WTC11 (cell line): ENCODE measurements at regions not wholly inside any gene's neighbourhood (a gene's known extent, or its start where the extent isn't known, plus 50 kb on each side); places are given as distances from the start of the nearest gene placed in this dataset.

ENCODE experiments used
- ATAC-seq: fragments of 200-7000 bp; cut with Tn5 transposase; 2 replicates; pipeline ENCODE4 v1.10.0; 2021; ENCODE audit warnings: mild to moderate bottlenecking, moderate library complexity
- CTCF ChIA-PET: fragments of 300-600 bp; sonication (Branson Sonifier 250); formaldehyde crosslinking; loops from one replicate; lab custom pipeline; 2021; ENCODE audit warnings: antibody characterized with exemption; lab: Charles Lee
- POLR2A ChIA-PET: fragments of 350-600 bp; sonication (Branson Sonifier 250); formaldehyde crosslinking; loops from one replicate; lab custom pipeline; 2021; ENCODE audit warnings: antibody characterized with exemption; lab: Charles Lee
- DNase-seq: peaks from one replicate; pipeline ENCODE4 v3.0.0; 2021; ENCODE audit warnings: low spot score
- H3K27ac Mint-ChIP-seq: 2 replicates; pipeline ENCODE4 v1.8.0; 2021; ENCODE audit warnings: mixed read lengths
- H3K27me3 Mint-ChIP-seq: 2 replicates; pipeline ENCODE4 v1.8.0; 2021; ENCODE audit warnings: low read depth, mild to moderate bottlenecking, moderate library complexity, mixed read lengths
- H3K36me3 Mint-ChIP-seq: 2 replicates; pipeline ENCODE4 v1.8.0; 2021; ENCODE audit warnings: mixed read lengths
- H3K4me1 Mint-ChIP-seq: 2 replicates; pipeline ENCODE4 v1.8.0; 2022; ENCODE audit warnings: mixed read lengths
- H3K4me3 Mint-ChIP-seq: 2 replicates; pipeline ENCODE4 v1.8.0; 2021; ENCODE audit warnings: mild to moderate bottlenecking, moderate library complexity, mixed read lengths
- H3K9me3 Mint-ChIP-seq: 2 replicates; pipeline ENCODE4 v1.8.0; 2021; ENCODE audit warnings: mixed read lengths
- GTF2I ChIP-seq: fragments of 250-450 bp; sonication (Bioruptor Pico); conservative IDR thresholded peaks from 2 replicates; pipeline ENCODE4 v1.4.0; 2021; ENCODE audit warnings: mild to moderate bottlenecking
- KAT7 ChIP-seq: sonication (generic); formaldehyde crosslinking; IDR thresholded peaks from 2 replicates; pipeline ENCODE4 v1.8.1; 2023; ENCODE audit warnings: missing genetic modification reagents, mild to moderate bottlenecking, borderline replicate concordance
- MXD4 ChIP-seq: fragments of 250-450 bp; sonication (Bioruptor Pico); IDR thresholded peaks from 2 replicates; pipeline ENCODE4 v1.8.0; 2021; ENCODE audit warnings: mild to moderate bottlenecking, moderate library complexity, borderline replicate concordance
- NFATC4 ChIP-seq: fragments of 250-450 bp; sonication (Bioruptor Pico); IDR thresholded peaks from 2 replicates; pipeline ENCODE4 v1.9.0; 2021; ENCODE audit warnings: mild to moderate bottlenecking
- NR3C1 ChIP-seq: sonication (generic); formaldehyde crosslinking; conservative IDR thresholded peaks from 2 replicates; pipeline ENCODE4 v1.8.1; 2023; ENCODE audit warnings: low read depth, mild to moderate bottlenecking, missing genetic modification reagents
- RELA ChIP-seq: sonication (generic); formaldehyde crosslinking; IDR thresholded peaks from 2 replicates; pipeline ENCODE4 v1.8.1; 2022; ENCODE audit warnings: missing genetic modification reagents, mild to moderate bottlenecking, borderline replicate concordance
- SOX15 ChIP-seq: fragments of 250-450 bp; sonication (Bioruptor Pico); IDR thresholded peaks from 2 replicates; pipeline ENCODE4 v1.9.0; 2021; ENCODE audit warnings: mild to moderate bottlenecking
- TCF7 ChIP-seq: sonication (generic); formaldehyde crosslinking; IDR thresholded peaks from 2 replicates; pipeline ENCODE4 v1.8.0; 2022; ENCODE audit warnings: mild to moderate bottlenecking, low read depth, missing genetic modification reagents, moderate library complexity
- ZNF263 ChIP-seq: sonication (generic); formaldehyde crosslinking; IDR thresholded peaks from 2 replicates; pipeline ENCODE4 v1.8.1; 2022; ENCODE audit warnings: low read depth, mild to moderate bottlenecking, moderate library complexity, missing genetic modification reagents
- TF ChIP-seq, protein P1 (sequence below): sonication (generic); formaldehyde crosslinking; IDR thresholded peaks from 2 replicates; pipeline ENCODE4 v1.8.0; 2023; ENCODE audit warnings: mild to moderate bottlenecking, missing genetic modification reagents
- TF ChIP-seq, protein P2 (sequence below): sonication (generic); formaldehyde crosslinking; IDR thresholded peaks from 2 replicates; pipeline ENCODE4 v1.8.0; 2022; ENCODE audit warnings: mild to moderate bottlenecking, missing genetic modification reagents
- TF ChIP-seq, protein P3 (sequence below): fragments of 250-450 bp; sonication (Bioruptor Pico); IDR thresholded peaks from 2 replicates; pipeline ENCODE4 v1.9.0; 2021; ENCODE audit warnings: mild to moderate bottlenecking
- TF ChIP-seq, protein P4 (sequence below): sonication (generic); formaldehyde crosslinking; IDR thresholded peaks from 2 replicates; pipeline ENCODE4 v1.8.1; 2023; ENCODE audit warnings: mild to moderate bottlenecking, missing genetic modification reagents, moderate library complexity
- TF ChIP-seq, protein P5 (sequence below): fragments of 250-450 bp; sonication (Bioruptor Pico); conservative IDR thresholded peaks from 2 replicates; pipeline ENCODE4 v1.9.0; 2021; ENCODE audit warnings: mild to moderate bottlenecking
- TF ChIP-seq, protein P6 (sequence below): sonication (generic); formaldehyde crosslinking; IDR thresholded peaks from 2 replicates; pipeline ENCODE4 v1.8.0; 2022; ENCODE audit warnings: mild to moderate bottlenecking, missing genetic modification reagents
- TF ChIP-seq, protein P7 (sequence below): fragments of 250-450 bp; sonication (Bioruptor Pico); IDR thresholded peaks from 2 replicates; pipeline ENCODE4 v1.9.0; 2021; ENCODE audit warnings: moderate library complexity, mild to moderate bottlenecking, inconsistent platforms, borderline replicate concordance
- TF ChIP-seq, protein P8 (sequence below): sonication (generic); formaldehyde crosslinking; IDR thresholded peaks from 2 replicates; pipeline ENCODE4 v1.8.0; 2022; ENCODE audit warnings: missing genetic modification reagents

DNA sequence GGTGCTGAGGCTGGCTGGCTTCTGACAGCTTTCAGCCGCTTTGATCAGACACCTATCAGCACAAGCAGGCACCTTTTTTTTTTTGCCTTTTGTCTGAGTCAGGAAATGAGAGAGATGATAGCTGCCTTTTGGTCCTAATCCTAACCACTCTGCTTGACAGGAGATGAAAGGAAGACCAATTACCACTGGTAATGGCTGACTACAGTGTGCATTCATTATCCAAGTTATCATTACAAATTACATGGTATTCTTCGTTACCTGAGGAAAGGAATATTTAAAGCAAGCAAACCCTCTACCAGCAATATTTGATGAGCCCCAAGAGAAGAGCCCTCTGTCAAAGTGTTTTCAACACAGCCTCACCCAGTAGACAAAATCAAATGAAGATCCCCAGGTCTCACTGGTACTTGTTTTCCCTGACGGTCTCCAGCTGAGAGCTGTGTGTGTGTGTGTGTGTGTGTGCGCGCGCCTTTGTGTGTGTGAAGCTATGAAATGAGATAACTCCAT, 925.7 kb downstream of the DCDC2C start:
- H3K27ac Mint-ChIP-seq = no peak overlapping the region
- H3K27me3 Mint-ChIP-seq = peaks cover 4% of the 10 kb centered on the region
- DNase-seq (no peak), ATAC-seq (no peak)
- no peak overlapping the region for H3K4me3 Mint-ChIP-seq
- H3K4me1 Mint-ChIP-seq = no peaks in the 10 kb centered on the region
- peaks cover 76% of the 10 kb centered on the region for H3K36me3 Mint-ChIP-seq
- CTCF ChIA-PET = no interaction called here
- peaks cover 76% of the 10 kb centered on the region for H3K9me3 Mint-ChIP-seq
- POLR2A ChIA-PET = no interaction called here
- TF ChIP-seq RELA (no peak), NR3C1 (CRISPR knock-in tag) (no peak), SOX15 (CRISPR knock-in tag) (no peak), GTF2I (no peak), KAT7 (CRISPR knock-in tag) (no peak), MXD4 (CRISPR knock-in tag) (no peak), NFATC4 (no peak), TCF7 (CRISPR knock-in tag) (no peak), ZNF263 (CRISPR knock-in tag) (no peak)
- TF ChIP-seq, protein P1, sequence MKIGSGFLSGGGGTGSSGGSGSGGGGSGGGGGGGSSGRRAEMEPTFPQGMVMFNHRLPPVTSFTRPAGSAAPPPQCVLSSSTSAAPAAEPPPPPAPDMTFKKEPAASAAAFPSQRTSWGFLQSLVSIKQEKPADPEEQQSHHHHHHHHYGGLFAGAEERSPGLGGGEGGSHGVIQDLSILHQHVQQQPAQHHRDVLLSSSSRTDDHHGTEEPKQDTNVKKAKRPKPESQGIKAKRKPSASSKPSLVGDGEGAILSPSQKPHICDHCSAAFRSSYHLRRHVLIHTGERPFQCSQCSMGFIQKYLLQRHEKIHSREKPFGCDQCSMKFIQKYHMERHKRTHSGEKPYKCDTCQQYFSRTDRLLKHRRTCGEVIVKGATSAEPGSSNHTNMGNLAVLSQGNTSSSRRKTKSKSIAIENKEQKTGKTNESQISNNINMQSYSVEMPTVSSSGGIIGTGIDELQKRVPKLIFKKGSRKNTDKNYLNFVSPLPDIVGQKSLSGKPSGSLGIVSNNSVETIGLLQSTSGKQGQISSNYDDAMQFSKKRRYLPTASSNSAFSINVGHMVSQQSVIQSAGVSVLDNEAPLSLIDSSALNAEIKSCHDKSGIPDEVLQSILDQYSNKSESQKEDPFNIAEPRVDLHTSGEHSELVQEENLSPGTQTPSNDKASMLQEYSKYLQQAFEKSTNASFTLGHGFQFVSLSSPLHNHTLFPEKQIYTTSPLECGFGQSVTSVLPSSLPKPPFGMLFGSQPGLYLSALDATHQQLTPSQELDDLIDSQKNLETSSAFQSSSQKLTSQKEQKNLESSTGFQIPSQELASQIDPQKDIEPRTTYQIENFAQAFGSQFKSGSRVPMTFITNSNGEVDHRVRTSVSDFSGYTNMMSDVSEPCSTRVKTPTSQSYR = no peak
- TF ChIP-seq, protein P2, sequence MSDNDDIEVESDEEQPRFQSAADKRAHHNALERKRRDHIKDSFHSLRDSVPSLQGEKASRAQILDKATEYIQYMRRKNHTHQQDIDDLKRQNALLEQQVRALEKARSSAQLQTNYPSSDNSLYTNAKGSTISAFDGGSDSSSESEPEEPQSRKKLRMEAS (CRISPR knock-in tag) = no peak
- TF ChIP-seq, protein P3, sequence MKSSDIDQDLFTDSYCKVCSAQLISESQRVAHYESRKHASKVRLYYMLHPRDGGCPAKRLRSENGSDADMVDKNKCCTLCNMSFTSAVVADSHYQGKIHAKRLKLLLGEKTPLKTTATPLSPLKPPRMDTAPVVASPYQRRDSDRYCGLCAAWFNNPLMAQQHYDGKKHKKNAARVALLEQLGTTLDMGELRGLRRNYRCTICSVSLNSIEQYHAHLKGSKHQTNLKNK (CRISPR knock-in tag) = no peak
- TF ChIP-seq, protein P4, sequence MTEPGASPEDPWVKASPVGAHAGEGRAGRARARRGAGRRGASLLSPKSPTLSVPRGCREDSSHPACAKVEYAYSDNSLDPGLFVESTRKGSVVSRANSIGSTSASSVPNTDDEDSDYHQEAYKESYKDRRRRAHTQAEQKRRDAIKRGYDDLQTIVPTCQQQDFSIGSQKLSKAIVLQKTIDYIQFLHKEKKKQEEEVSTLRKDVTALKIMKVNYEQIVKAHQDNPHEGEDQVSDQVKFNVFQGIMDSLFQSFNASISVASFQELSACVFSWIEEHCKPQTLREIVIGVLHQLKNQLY = no peak
- TF ChIP-seq, protein P5, sequence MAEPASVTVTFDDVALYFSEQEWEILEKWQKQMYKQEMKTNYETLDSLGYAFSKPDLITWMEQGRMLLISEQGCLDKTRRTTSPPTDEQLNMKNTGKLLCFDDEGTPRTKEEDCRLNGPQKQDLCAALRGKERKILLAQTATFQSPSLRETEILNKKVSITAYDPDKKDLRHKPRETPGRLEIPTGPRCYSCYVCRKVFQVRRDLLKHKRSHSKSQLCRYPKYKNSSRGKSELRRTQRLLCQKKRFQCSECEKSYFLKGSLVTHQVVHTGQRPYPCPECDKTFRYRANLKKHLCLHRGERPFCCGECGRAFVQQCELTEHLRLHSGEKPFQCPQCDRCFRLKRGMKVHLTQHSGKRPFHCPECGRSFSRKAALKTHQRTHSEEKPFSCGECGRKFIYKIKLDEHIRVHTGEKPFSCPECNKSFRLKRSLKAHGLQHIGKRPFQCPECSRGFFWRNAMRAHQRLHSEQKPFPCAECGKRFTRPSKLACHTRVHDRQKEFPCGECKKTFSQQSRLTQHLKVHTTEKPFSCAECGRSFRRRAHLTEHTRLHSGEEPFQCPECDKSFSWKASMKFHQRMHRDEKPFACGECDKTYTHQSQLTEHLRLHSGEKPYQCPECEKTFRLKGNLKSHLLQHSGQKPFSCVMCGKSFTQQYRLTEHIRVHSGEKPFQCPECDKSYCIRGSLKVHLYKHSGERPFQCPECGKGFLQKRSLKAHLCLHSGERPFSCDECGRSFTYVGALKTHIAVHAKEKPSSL (CRISPR knock-in tag) = no peak
- TF ChIP-seq, protein P6, sequence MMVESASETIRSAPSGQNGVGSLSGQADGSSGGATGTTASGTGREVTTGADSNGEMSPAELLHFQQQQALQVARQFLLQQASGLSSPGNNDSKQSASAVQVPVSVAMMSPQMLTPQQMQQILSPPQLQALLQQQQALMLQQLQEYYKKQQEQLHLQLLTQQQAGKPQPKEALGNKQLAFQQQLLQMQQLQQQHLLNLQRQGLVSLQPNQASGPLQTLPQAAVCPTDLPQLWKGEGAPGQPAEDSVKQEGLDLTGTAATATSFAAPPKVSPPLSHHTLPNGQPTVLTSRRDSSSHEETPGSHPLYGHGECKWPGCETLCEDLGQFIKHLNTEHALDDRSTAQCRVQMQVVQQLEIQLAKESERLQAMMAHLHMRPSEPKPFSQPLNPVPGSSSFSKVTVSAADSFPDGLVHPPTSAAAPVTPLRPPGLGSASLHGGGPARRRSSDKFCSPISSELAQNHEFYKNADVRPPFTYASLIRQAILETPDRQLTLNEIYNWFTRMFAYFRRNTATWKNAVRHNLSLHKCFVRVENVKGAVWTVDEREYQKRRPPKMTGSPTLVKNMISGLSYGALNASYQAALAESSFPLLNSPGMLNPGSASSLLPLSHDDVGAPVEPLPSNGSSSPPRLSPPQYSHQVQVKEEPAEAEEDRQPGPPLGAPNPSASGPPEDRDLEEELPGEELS = no peak
- TF ChIP-seq, protein P7, sequence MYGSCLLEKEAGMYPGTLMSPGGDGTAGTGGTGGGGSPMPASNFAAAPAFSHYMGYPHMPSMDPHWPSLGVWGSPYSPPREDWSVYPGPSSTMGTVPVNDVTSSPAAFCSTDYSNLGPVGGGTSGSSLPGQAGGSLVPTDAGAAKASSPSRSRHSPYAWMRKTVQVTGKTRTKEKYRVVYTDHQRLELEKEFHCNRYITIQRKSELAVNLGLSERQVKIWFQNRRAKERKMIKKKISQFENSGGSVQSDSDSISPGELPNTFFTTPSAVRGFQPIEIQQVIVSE = no peak
- TF ChIP-seq, protein P8, sequence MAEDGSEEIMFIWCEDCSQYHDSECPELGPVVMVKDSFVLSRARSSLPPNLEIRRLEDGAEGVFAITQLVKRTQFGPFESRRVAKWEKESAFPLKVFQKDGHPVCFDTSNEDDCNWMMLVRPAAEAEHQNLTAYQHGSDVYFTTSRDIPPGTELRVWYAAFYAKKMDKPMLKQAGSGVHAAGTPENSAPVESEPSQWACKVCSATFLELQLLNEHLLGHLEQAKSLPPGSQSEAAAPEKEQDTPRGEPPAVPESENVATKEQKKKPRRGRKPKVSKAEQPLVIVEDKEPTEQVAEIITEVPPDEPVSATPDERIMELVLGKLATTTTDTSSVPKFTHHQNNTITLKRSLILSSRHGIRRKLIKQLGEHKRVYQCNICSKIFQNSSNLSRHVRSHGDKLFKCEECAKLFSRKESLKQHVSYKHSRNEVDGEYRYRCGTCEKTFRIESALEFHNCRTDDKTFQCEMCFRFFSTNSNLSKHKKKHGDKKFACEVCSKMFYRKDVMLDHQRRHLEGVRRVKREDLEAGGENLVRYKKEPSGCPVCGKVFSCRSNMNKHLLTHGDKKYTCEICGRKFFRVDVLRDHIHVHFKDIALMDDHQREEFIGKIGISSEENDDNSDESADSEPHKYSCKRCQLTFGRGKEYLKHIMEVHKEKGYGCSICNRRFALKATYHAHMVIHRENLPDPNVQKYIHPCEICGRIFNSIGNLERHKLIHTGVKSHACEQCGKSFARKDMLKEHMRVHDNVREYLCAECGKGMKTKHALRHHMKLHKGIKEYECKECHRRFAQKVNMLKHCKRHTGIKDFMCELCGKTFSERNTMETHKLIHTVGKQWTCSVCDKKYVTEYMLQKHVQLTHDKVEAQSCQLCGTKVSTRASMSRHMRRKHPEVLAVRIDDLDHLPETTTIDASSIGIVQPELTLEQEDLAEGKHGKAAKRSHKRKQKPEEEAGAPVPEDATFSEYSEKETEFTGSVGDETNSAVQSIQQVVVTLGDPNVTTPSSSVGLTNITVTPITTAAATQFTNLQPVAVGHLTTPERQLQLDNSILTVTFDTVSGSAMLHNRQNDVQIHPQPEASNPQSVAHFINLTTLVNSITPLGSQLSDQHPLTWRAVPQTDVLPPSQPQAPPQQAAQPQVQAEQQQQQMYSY (CRISPR knock-in tag) = no peak
- TF ChIP-seq, all 79 proteins: peak for 0
